CD4-positive, alpha-beta T cell treated with Interleukin-2 at 100 ng/mL for 4 hours (primary cell): ENCODE measurements at regions not wholly inside any gene's neighbourhood (a gene's known extent, or its start where the extent isn't known, plus 50 kb on each side); places are given as distances from the start of the nearest gene placed in this dataset.

Experiments used
- DNase-seq: peaks from one replicate; pipeline ENCODE4 v3.0.0-alpha.2; 2020; ENCODE audit warnings: low spot score

DNA sequence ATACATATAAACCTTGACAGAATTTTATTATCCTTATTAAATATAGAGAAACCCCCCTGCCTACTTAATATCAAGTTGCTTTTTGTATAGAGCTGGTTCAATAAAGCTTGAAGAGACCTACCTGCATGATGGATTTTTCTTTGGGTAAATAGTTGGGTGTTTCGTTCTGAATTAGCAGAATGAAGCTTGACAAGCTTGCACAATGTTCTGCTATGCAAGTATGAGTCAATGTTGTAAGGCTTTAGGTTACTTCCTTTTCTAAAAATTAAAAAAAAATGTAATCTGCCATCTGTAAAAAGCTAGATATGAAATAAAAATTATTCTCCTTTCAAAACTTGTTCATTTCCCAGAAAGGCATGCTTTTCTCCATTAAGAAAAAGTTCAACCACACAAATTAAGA is 1662.6 kb upstream of the SEL1L start:
- no peak for DNase-seq

DNA sequence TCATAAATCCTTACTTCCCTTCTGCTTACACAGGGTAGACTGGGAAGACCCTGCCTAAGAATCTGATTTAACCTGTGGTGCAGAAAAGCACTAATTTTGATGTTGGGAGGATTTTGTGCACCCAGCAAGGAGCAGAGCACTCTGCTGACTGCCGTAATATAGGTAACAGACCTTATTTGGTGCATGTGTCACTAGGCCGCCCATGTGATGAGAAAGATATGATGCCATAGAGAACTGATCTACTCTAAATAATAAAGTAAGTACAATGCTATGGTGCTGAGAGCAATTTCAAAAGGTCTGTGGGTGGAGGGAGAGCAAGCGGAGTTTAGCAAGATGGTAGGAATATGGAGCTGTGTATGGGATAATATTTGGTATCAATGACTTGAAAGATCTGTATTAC is 1663.6 kb upstream of the SEL1L start:
- DNase-seq, result no peak

DNA sequence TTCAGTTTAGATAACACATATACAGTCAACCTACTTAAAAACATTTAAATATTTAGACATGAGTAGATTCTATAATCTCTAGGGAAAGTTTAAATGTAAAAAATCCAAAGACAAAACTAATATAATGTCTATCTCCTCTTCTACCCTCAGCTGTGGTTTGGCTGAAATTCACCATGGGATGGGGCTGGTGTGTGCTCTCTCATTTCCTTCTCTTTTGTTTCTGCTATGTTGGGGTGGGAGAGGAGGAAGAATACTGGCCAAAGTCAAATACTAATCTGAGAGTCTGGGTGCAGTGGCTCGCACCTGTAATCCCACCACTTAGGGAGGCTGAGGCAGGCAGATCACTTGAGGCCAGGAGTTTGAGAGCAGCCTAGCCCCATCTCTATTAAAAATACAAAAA is 1673.9 kb upstream of the SEL1L start:
- DNase-seq, result no peak

DNA sequence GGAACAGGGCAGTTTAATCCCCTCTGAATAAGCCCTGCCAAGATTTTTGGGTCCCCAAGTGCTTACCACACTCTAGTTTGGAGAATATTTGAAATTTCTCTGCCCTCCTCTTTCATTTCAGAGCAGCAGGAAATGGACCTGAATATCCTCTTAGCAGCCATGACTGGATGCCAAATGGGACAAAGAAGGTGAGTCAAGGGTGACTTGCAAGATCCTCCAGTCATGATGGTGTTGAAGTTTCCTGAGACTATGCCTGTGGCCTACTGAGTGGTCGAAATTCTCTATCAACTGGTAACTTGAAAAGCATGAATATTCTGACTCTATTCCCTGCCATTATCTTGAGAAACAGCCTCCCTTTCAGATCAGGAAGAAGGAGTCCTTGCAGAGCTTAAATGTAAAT is 1674.7 kb upstream of the SEL1L start:
- DNase-seq, result no peak

DNA sequence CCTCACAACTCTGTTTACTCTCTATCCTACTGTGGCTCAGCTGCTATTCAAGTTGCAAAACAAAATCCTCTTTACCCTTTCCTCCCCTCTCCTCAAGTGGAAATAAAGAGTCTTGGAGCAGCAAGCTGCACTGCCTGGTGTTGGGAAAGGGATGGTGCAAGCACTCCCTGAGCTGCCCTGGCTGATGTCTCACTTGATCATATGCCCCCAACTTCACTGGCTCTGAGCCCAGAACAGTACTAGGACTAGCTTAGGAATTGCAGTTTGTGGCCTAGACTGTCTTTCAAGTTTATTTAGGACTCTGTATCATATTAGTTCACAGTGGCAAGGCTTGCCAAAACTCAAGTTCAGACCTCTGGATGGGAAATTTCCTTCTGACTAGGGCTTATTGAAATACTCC is 1683.8 kb upstream of the SEL1L start:
- DNase-seq, result no peak

DNA sequence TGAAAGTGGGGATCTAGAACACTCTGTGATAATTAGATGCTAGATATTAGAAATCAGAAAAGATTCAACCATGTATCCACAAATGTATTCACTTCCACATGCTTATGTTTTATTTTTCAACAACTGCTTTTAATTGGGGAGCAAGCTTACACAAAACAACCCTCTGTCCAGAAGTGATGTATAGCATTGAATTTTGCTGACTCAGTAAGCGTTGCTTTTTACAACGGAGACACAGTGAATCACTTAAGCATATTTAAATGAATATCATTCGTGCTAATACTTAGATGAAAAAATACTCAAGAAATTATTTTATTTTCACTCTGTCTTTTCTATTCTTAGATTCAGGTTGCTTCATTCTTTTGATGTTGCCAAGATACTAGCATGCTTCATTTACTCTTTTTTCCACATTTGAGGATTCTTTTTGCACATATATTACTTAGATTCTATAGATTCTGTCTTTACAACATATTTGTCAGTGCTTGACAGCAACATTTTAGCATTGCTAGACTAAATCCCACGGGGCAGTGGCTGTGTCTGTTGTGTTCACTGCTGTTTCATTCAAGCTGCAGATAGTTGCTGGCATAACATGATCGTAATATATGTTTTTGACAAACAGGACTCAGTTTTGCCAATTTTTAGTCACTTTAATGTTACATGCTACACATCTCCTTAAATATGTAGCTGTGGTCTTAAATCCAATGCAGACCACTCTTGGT is 1714.4 kb upstream of the SEL1L start:
- no peak for DNase-seq

DNA sequence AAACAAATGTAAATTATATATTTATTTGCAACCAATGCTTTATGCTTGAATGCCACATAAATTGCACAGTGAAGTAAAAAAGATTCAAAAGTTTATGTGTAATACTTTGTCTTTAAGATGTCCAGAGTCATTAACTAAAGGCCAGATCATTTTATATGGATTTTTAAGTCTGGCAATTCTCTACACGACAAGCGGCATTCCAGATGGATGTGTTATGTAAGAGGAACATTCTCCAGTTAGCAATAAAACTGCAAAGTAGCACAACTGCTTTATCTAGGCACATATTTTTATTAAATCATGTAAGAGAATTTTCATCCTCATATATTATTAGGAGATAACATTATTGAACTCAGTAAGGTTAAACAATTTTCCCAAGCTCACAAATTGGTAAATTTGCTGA is 1717.7 kb upstream of the SEL1L start:
- no peak for DNase-seq

DNA sequence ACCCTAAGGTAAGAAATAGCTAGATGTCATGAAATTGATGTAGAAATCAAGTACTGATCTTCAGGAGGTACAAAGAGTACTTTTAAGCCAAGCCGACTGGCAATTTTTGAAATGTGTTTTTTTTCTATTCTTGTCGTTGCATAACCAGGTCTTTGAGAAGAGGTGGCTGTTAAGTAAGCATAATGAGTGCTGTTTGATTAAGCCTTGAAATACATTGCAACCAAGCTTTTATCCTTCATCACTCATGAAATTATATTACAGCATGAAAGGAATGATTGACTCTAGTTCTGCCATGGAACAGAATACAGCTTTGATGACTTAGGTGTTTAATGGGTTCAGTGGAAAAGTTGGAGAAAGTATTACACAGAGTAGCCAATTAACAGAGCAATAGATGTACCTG is 1720.2 kb upstream of the SEL1L start:
- no peak for DNase-seq

DNA sequence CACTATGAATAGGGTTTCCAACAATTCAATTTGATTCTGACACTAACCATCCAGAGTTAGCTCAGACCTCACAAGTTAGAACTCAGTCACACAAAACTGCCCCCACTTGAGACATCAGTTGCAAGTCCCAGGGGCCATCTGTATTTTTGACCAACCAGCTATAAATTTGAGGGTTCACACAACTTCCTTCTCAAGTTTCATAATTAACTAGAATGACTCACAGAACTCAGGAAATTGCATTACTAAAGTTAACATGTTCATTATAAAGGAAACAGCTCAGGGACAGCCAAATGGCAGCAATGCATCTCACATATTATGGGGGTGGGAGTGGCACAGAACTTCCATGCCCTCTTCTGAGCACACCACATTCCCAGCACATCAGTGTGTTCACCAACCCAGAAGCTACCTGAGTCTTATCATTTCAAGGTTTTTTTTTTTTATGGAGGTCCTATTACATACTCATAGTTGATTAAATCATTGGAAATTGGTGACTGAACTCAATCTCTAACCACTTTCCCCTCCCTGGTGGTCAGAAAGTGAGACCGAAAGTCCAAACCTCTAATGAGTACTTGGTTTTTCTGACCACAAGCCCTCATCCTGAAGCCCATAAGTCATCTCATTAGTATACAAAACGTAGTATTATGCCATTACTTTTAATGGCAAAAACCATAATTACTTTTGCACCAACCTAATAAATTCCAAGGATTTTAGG is 1721.5 kb upstream of the SEL1L start:
- no peak for DNase-seq

DNA sequence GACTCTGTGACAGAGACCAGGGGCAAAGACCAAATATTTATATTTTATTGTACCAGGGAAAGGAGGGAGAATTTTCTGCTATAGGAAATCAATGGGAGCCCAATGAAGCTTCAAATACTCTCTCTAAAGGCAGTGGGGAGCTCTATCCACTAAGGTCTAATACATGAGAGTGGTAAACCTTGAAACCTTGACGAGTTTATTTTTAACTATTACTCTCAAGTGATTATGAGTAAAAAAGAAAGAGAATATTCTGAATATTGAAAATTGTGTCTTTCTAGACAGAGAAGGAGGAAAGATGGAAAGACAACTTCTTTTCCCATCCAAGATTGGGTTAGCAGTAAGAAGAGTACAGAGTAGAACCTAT is 1722.1 kb upstream of the SEL1L start:
- DNase-seq, result no peak

DNA sequence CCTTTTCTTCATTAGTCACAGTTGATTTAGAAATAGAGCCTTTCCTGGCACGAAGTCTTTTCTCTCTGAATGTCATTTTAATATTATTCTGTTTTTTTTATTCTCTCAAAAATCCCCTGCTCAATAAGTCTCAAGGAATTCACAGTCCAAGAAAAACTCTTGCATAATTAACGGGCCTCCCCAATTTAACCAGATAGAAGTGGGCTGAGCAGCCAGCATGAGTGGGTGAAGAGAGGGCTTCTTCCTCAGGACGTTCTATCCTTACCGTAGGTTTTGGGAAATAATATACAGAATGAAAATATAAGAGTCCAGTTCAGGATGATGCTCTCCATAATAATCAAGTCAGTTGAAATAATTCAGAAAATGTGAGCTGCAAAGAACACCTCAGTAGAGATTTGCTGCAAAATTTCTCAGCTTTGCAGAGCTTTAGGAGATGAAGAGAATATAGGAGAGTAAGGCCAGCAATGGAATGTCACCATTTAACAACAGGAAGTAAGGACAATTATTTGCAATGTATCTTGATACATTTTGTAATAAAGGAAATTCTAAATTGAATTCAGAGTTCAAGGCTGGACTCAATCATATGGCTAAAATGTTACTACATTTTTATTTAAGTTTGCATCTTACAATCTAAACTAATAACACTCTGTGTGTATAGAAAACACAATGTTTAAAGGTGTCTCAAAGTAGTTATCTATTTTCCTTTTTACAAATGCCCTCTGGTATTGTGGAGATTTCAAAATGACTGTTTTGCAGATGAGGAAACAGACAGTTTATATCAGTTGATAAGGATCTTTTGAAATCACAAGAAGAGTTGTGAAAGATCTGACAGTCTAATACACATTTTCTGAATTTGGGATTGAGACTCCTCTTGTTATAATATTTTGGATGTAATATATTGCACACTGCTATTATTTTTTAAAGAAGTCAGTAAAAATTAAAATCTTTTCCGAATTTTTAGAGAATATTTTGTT is 1724.1 kb upstream of the SEL1L start:
- DNase-seq, result no peak

DNA sequence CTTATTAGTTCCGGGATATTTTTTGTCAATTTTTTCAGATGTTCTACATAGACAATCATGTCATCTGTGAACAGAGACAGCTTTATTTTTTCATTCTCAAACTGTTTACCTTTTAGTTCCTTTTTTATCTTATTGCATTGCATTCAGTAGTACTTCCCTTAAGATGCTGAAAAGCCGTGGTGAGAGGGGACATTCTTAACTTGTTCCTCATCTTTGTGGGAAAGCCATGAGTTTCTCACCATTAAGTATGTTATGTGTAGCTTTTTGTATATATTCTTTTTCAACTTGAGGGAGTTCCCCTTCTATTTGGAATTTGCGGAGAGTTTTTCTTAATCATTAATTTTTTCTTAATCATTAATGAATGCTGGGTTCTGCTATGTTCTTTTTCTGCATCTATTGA is 1727.1 kb upstream of the SEL1L start:
- DNase-seq, result no peak

DNA sequence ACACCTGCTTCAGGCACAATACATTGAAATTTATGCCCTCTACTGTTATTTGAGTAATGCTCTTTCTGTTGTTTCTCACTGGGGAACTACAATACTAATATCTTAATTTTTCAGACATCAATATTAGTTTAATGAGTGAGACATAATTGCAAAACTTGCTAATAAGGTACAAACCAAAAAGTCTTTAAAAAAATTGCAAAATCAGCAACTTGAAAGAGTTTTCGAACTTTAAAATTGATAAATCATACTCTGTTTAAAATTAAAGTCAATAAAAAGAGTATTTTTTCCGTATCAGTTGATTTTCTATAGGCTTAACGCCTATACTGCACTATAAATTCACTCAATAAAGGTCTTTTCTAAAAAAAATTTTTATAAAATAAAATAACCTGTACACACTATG is 1735.9 kb upstream of the SEL1L start:
- DNase-seq, result no peak

DNA sequence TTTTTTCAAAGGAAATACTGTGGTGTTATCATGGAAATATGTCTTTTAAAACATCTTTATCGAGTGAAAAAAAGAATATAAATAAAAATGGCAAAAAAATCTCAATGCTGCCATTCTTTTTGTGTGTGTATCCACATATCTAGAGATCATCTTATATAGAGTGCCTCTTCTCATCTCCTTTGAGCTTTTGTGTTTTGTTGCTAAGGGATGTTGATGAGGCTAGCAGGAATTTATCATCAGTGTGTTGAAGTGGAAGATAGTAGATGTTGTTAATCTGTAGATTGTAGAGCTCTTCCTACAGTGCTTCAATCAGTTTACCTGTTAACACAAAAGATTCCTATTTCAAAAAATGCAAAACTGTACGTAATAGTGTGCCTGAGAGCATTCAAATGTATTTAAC is 1738.0 kb upstream of the SEL1L start:
- DNase-seq, result no peak

DNA sequence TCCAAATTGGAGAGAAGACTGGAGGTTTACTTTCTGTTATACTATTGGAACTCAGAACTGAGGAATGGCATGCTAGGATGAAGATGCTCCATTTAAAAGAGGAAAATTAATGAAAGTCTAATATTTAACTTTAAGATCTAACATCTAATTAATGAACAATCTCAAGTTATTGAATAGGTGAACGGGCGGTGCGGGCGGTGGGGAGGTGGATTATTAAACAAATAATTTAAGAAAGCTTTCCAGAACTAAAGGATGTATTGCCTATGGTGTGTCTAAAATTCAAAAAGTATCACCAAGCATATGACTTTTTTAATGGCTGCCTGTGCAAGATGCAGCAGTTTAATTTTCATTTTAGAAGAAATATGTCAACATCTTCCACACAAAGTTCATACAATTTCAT is 1747.1 kb upstream of the SEL1L start:
- no peak for DNase-seq

DNA sequence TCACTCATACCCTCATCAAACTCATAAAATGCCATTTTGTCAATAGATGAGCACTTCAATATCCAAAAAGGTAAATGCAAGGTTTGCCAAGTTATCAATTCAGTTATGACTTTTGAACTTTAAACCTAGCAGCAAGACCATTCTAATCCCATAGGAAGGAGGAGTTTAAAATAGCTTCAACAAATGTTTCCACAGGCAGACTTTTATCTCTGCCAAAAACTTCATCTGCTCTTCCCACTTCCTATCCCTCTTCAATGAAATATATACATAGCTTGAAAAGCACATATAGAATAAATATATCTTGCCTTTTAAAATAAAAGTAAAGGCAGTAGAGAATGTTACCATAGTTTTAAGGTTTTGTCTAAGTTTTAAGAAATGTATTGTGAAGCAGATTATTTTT is 1749.1 kb upstream of the SEL1L start:
- DNase-seq, result no peak

DNA sequence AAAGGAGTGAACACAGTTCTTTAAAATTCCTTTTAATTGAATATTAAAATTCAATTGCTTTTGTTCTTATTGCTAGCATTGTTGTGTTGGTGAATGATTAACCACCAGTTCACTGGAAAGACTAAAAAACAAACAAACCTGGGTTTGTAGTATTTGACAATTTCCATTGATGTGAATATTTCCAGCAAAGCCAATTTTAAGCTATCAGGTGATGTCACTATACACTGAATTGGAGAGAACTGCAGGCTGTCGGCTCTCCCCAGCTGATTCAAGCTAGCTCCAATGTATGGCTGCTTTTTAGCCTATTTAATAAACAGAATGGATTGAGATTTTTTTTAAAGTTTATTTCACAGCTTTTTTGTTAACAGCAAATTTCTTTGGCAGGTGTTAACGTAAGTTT is 1753.6 kb upstream of the SEL1L start:
- DNase-seq, result no peak

DNA sequence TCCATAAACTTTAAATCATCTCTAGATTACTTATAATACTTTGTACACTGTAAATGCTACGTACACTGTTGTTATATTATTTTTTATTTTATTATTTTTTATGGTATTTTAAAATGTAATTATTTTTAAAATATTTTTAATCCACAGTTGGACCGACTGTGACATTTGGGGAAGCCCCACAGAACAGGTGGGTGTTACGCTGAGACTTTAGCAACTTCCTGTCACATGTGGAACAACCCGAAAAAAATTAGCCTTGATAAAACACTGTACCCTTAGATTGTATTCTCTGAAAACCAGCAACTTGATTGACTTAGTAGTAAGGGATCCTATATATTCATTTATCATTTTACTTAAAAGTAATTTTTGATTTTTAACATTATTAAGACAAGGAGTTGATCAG is 1755.7 kb upstream of the SEL1L start:
- no peak for DNase-seq

DNA sequence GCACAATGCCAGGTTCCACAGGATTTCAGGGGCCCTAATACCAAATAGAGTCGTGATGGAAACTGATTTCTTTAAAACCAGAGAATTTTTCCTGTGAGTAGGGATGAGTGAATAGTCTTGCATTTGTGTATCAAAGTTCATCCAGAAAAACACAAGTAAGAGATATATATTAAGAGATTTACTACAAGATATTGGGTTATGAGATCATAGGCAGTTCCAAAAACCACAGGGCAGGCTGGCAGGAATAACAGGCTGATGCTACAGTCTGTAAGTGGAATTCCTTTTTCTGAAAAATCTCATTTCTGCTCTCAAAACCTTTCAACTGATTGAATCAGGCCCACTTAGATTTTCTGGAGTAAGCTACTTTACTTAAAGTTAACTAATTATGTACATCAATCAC is 1756.2 kb upstream of the SEL1L start:
- DNase-seq, result no peak

DNA sequence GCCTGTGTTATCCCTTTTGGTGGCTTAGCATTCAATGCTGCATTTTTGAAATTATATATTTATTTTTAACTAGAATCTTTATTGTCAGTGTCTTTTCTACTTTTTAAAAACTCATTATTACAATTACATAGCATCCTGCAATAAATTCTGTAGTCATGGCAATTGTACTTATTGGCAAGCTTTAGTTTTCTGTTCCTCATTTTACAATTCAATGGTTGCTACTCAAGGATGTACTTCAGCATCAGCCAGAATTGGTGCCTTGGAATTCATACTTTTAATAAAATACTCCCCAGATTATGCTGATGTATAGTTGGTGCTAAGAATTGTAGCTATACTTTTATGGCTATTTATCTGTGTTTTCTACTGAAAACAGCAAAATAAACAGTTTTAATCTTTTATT is 1756.8 kb upstream of the SEL1L start:
- no peak for DNase-seq

DNA sequence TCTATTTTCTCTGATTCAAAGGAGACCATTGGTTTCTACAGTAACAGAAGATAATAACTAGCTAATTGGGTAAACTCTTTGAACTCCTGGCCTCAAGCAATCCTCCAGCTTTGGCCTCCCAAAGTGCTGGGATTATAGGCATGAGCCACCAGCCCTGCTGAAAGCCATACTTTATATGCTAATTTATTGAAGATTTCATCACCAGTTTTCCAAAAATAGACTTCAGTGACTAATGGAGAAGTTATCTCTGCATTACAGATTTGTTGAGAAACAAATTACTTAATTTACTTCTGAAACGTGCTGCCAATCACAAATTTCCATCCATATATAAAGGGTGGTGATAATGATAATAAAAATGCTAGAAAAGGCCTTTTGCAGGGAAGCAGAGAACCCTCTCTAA is 1758.1 kb upstream of the SEL1L start:
- no peak for DNase-seq

DNA sequence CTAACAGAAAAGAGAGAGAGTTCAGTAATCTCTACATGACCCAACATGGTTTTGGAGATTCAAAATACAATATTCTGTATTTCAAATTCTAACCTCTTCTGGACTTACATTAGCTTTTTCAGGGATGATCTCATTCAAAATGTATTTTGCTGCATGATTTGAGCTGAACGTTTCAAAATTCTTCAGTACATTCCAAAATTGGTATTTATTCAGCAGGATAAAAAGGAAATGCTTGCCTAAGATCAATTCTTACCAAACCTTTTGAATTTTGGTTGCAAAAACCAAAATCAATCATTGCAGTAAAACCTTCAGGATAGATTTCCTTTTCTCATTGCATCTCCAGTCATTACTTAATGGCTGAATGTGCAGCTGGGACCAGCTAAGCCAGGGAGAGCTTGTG is 1761.3 kb upstream of the SEL1L start:
- DNase-seq, result no peak

DNA sequence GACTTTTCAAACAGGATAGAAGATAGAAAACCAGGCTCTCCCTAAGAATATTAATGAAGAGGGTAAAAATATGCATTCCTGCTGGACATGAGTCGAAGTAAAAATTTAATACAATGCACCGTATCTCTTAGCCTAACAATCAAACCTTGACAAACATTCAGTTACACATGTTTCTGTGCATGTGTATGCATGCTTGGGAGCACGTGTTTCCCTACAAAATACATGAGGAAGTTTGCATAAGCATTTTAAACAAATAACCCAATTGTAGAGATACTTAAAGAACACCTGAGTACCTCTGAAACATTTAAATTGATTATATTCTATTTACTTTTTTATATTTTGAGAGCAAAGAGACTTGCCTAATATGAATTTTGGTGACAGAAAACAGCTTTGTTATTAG is 1763.7 kb upstream of the SEL1L start:
- DNase-seq, result no peak
